Esophagus muscularis mucosa (tissue), 3 donors: ENCODE measurements at regions not wholly inside any gene's neighbourhood (a gene's known extent, or its start where the extent isn't known, plus 50 kb on each side); places are given as distances from the start of the nearest gene placed in this dataset.

Experiments used
- small RNA-seq, 3 donors: library from RNA; depleted of rRNA; stranded (forward); fragments of <200 nt; gene quantifications; one replicate each; pipeline ENCODE3, GENCODE V24; 2016

Small RNAs in the stretch of these regions (small RNA-seq; reads per million reads assigned to genes)
- 0 reads per million in 3 donors for gene AL117339.3
- gene RNU6-1118P, result 0 reads per million in 3 donors
